Suprapubic skin (tissue), 4 donors: ENCODE measurements at regions not wholly inside any gene's neighbourhood (a gene's known extent, or its start where the extent isn't known, plus 50 kb on each side); places are given as distances from the start of the nearest gene placed in this dataset.

Source experiments
- CTCF ChIP-seq, 2 donors: fragments of 200-600 bp in 1 of 2; fragments of 450-650 bp in 1 of 2; sonication (generic) in 1 of 2; IDR thresholded peaks; one replicate each; pipeline ENCODE4 v1.5.1; 2016 to 2019; ENCODE audit warnings: antibody characterized with exemption in 2 of 2, mild to moderate bottlenecking in 1 of 2, moderate library complexity in 1 of 2
- EP300 ChIP-seq: sonication (generic); formaldehyde crosslinking; IDR thresholded peaks from one replicate; pipeline ENCODE4 v1.6.1; 2017; ENCODE audit warnings: antibody characterized with exemption
- POLR2A ChIP-seq, 2 donors: fragments of 450-650 bp; IDR thresholded peaks; one replicate each; pipeline ENCODE4 v1.6.1; 2017; ENCODE audit warnings: antibody characterized with exemption in 2 of 2, mild to moderate bottlenecking in 2 of 2, moderate library complexity in 2 of 2
- POLR2AphosphoS5 ChIP-seq, 3 donors: sonication (generic); formaldehyde crosslinking; IDR thresholded peaks; one replicate each; pipeline ENCODE4 v1.6.1; 2017; ENCODE audit warnings: antibody characterized with exemption in 3 of 3

GRCh38 chr2:220279840-220280239, 652.4 kb downstream of the SLC4A3 start:
- TF ChIP-seq CTCF (IDR thresholded peaks at IDR 0.05): no peak
- no peak for TF ChIP-seq POLR2AphosphoS5 (IDR thresholded peaks at IDR 0.05)
- TF ChIP-seq POLR2A (IDR thresholded peaks at IDR 0.05): no peak
- no peak for TF ChIP-seq EP300
